Activated CD8-positive, alpha-beta memory T cell treated with anti-CD3 and anti-CD28 coated beads for 36 hours (primary cell): ENCODE measurements at regions not wholly inside any gene's neighbourhood (a gene's known extent, or its start where the extent isn't known, plus 50 kb on each side); places are given as distances from the start of the nearest gene placed in this dataset.

Source experiments
- CTCF ChIA-PET: fragments of 350-600 bp; sonication (Branson Sonifier 250); formaldehyde crosslinking; loops from one replicate; lab custom pipeline; 2021; ENCODE audit warnings: antibody characterized with exemption; lab: Charles Lee
- POLR2A ChIA-PET: fragments of 350-600 bp; sonication (Branson Sonifier 250); formaldehyde crosslinking; loops from one replicate; lab custom pipeline; 2021; ENCODE audit warnings: antibody characterized with exemption; lab: Charles Lee

DNA sequence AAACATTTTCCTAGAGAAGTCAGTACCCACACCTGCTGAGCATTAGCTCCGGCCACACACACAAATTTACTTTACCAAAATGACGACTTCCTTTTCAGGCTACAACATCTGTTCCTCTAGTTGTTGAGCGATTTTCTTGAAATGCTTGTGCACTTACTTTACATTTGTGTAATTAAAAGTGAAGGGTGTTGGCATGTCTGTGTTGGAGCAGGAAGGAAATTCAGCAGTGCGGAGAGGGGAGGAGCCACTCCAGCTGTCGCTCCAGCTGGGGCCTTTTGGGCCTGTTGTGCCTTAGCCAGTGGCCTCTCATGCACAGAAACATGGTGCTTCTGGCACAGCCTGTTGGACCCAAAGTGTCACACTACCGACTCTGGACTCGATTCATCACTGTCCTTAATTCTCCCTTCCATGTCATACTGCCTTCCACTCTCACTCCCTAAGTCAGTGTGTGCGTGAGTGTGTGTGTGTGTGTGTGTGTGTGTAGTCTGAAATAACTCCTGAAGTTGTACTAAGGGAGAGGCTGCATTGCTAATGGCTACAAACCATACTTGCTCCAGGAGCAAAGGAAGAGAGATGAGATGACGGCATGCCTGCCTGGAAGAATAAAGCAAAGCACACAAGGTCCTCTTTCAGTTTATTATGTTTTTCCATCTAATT, 191.8 kb upstream of the ARG1 start:
- POLR2A ChIA-PET: no interaction called here
- CTCF ChIA-PET: no interaction called here

DNA sequence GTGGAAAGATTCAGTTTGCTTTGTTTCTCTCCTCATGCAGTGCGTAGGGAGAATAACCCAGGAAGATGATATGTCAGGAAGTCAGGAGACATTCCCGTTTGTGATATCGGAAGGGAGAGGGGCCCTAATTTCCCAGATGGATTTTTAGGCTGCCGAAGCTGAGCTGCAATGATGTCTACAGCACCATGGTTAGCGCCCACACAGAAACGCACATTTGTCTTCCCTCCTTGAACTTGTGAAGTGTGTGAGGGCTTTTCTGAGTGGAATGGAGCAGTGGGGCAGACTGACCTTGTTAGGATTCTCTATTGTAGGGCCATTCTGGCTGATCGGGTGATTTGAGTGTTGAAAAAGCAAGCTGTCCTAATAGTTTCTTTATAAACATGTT, 191.3 kb upstream of the ARG1 start:
- POLR2A ChIA-PET: no interaction called here
- CTCF ChIA-PET: no interaction called here

DNA sequence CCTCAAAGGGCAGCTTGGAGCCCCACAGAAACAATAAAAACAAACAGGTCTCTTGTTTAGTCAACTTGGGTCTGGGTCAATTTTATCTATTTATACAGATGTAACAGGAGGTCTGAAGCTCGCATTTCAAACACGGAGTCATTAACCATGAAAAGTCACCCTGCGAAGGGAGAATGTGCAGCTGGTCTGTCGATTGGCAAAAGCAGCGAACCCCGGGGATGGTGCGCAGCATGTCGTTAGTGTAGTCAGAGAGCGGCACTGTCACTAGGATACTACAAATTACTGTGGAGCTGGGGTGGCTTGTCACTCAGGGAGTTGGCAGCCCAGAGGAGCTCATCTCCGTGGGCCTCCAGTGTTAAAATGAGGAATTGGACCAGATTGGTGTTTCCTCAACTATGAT, 190.4 kb upstream of the ARG1 start:
- ChIA-PET POLR2A (no interaction called here), CTCF (no interaction called here)

DNA sequence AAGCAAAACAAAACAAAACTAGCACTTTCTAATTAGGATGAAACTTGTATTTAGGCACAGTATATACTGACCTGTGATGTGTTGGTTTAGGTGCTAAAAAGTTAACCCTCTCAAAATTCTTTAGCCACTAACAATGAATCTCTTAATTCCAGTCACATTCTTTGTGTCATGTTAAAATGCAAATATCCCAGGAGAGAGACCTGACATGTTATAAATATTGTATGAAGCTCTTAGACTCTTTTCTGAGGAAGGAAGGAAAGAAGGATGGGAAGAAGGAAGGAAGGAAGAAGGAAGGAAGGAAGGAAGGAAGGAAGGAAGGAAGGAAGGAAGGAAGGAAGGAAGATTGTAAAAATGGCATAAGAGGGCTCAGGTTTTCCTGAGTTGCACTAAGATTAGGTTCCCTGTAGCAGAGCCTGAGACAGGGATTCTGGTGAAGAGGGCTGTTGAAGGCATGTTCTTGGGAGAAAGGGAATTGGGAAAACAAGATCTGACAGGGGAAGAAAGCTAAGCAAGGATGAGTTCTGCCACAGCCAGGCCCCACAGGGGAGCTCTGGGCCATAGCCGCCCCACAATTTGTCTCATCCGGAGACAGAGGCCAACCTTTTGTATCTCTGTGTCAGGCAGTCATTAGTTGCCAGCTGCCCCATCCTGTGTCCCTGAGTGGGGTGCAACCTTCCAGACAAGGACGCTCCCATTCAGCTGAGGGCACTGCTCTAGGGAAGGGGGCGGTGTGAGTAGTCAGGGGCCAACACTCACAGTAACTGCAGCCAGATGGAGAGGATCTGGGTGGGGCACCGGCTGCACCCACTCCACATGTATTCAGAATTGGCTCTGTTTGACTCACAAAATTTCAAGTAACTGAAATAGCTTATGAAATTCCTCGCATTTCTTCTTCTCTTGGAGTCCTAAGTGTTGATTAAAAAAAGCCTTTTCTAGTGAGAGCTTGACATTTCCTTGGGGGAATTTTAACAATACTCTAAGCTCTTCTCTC, 189.3 kb upstream of the ARG1 start:
- POLR2A ChIA-PET: no interaction called here
- CTCF ChIA-PET: no interaction called here

DNA sequence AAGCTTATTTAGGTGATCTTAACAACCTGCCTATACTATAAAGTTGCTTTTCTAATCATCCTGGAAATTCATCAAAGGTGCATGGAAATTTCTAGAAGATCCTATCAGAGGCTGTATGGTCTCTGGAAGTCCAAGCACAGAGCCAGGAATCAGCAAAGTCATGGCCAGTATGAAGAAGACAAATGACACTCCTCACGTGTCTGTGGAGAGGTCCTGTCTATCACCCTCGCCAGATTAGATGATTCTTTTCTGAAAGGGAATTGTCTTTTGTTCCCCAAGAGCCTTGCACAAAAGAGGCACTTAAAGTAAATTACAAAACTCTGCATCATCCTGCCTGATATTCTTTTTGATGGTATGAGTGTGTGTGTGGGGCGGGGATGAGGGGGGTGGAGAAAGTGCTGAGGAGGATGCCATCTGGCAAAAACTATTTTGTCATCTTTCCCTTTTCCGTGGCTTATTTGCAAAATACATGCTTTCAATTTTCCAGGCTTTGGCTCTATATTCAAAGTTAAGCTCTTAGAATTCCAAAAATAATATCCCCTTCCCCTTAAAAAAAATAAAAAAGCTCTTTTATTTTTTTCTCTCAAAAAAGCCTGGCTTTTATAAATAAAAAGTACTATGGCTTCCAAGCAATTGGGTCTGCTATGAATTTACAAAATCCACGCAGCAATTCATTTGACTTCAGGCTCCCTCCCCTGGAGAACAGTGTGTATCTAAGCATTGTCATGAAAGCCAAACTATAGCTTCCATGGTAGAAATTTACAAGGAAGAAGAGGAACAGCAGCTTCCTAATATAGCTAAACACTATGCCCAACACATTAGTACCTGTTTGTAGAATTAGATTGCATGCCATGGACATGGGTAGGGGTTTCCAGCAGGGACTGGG, 185.2 kb upstream of the ARG1 start:
- ChIA-PET CTCF (no interaction called here), POLR2A (no interaction called here)

DNA sequence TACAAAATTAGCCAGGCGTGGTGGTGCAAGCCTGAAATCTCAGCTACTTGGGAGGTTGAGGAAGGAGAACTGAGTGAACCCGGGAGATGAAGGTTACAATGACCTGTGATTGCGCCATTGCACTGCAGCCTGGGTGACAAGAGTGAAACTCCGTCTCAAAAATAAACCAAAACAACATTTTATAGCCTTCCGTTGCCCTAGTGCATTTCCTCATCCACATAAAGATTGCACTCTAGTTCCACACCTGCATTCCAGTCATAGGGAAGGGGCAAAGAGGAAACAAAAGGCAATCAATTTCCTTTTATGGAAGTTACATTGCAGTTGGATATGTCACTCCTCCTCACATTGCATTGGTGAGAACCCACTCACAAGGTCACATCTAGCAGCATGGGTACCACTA, 182.7 kb upstream of the ARG1 start:
- CTCF ChIA-PET: no interaction called here
- POLR2A ChIA-PET: no interaction called here

DNA sequence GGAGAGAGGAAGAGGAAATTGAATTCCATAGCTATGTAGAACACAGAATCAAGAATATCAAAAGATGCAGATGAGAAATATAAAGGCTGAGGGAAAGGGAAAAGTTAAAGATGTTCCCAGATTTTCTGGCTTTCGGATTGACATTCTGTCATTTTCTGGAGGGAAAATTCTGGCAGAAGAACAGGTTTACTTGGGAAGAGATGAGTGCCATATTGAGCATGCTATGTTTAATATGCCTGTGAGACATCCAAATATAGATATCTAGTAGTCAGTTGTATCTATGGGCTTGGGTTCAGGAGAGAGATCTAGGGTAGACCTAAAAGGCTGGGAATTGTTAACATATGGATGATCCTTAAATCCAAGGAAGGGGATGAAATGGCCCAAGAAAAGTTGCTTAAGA, 181.9 kb upstream of the ARG1 start:
- ChIA-PET CTCF (no interaction called here), POLR2A (no interaction called here)

DNA sequence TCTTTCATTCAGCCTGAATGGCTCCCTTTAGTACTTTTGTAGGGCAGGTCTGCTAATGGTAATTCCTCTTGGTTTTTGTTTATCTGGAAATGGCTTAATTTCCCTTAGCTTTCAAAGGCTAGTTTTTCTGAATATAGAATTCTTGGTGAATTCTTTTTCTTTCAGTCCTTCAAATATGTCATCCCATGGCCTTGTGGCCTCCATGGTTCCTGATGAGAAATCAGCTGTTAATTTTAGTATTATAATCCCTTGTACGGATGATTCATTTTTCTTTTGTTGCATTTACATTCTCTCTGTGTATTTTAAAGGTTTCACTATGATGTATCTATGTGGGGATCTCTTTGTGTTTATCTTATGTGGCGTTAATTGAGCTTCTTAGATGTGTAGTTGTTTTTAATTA, 179.6 kb upstream of the ARG1 start:
- CTCF ChIA-PET: no interaction called here
- POLR2A ChIA-PET: no interaction called here

DNA sequence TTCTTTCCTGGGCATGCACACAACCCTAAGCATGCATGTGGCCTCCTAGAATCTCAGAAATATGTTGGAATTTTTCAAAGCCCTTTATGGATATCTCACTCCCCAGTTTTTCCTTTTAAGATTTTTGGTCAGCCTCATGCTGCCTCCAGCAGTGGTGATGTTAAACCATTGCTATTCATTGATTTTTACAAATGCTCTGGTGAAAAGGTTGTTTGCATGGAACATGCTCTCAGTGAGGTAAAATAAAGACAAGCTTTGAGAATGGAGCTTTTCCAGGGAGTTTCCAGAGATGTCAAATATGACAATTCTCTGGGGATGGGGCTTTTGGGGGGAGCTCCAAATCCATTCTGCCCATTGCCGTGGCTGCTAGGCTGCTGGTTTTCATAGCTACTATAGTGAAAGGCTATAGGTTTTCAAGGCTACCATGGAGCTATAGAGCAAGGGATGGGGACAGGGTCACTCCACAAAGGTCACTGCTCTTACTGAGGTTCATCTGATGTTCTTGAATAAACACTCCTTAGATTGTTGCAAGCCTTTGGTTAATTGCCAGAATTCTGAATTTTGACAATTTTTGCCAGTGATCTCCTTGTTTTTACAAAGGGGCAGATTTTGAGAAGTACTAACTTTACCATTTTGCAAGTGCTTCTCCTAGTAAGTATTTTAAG, 178.1 kb upstream of the ARG1 start:
- ChIA-PET POLR2A (no interaction called here), CTCF (no interaction called here)

DNA sequence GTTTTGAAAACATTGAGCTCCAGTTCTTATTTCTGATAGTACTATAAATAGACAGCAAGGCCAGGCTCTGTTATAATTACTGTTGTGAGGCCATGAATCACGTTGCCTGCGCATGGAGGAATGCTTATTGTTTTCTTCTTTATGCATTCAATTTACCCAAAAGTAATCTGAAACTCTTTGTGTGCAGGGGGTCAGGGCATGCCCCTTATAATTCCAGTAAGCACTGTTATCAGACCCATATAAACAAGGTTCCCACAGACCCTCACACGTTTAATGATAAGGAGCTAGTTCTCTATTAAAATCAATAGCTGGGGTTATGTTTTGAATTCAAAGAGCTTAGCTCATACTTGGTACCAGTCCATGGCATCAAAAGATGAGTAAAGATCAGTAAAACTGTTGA, 174.8 kb upstream of the ARG1 start:
- ChIA-PET POLR2A (no interaction called here), CTCF (no interaction called here)

DNA sequence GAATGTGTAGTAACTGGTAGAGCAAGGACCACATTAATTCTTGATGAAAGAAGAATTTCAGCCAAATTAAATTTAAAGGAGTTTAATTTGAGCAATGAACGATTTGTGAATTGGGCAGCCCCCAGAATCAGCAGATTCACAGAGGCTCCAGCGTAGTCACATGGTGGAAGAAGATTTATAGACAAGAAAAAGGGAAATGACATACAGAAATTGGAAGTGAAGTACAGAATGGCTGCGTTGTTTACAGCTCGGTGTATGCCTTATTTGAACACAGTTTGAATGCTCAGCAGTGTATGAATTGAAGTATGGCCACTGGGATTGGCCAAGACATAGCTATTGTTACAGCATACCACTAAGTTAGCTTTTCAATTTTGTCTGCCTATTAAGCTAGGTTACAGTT, 173.6 kb upstream of the ARG1 start:
- POLR2A ChIA-PET: no interaction called here

DNA sequence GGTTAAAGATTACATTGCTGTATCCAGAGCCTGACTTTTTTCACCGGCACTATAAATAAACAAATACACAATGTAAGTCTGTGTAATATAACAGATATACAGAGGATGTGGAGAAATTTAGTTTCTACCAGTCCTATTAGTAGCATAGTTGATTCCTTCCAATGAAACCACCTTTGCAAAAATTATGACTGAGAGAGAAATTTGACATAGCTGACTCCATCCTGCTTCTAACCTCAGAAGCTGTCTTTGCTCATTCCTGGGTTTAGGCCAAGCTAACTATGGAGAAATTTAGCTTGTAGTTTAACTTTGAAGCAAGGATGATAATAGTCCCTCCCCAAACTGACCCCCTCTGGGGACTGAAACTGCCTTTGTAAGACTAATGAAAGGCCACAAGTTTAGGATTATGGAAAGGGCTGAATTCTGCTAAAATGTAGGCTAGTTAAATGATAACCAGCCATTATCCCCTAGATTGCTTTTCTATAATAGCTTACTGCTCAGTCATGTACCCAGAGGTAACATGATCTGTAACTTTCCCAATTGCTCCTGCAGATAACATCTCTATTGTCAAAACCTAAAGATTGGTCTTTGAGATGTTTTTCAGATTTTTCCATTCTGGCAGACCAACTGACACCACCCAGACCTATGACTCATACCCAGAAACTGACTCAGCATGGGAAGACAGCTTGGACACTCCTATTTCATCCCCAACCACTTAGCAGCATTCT, 172.8 kb upstream of the ARG1 start:
- ChIA-PET POLR2A (no interaction called here), CTCF (no interaction called here)

More for the DNA sequence above, 173.6 kb upstream of the ARG1 start:
- CTCF ChIA-PET: no interaction called here

DNA sequence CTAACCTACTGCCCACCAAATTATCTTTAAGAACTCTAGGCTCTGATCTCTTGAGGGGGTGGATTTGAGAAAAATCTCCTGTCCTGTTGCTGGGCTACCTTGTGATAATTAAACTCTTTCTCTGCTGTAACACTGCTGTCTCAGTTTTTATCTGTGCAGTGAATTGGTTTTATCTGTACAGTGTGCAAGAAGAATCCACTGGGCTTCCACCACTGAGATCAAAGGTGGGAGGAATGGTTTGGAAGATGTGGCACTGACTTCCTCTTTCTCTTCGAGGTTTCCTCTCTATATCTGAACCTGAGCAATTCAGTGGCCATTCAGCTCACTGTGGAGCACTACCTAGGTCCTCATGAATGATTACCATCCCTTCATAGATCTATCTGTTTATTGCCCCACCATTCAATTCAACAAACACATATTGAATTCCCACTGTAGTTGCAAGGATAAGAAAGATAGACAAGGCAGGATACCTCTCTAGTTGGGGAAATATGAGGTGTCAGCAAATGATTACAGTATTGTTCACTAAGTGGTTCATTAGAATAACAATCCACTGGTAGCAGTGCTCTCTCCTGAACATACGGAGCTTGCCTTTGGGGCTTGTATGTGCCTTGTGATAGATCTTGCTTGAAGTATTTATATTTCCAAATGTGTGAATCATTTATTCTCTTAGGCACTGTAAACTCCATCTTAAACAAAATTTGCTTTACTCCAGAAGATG, 172.1 kb upstream of the ARG1 start:
- CTCF ChIA-PET: no interaction called here
- POLR2A ChIA-PET: no interaction called here

DNA sequence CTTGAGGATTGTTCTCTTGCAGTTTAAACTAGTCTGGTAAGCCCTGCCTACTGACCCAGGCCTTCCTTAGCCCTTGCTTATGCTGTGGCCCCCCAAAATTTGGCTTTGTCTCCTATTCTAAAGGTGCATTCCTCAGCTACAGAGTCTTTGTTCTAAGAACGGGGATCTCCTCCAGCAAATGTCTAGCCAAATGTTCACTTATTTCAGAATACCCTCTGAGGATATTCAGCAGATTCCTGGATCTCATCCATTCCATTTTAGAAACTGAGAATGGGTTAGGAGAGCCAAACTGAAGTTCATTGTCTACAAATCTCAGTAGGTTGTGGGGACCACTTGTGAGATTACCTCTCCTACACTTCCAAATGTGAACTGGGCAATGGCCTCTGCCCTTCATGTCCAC, 164.2 kb upstream of the ARG1 start:
- ChIA-PET CTCF (no interaction called here), POLR2A (no interaction called here)

DNA sequence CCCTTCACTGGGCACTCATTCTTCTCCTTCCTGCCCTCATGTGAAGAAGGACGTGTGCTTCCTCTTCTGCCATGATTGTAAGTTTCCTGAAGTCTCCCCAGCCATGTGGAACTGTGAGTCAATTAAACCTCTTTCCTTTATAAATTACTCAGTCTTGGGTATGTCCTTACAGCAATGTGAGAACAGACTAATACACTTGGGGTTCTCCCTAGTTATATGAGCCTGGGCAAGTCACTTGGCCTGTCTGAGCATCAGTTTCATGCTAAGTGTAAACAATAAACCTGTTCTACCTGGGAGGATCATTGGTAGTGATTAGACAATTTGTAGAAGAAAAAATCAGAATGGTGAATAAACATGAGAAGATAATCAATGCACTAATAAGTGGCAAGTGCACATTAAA, 162.2 kb upstream of the ARG1 start:
- ChIA-PET CTCF (no interaction called here), POLR2A (no interaction called here)

DNA sequence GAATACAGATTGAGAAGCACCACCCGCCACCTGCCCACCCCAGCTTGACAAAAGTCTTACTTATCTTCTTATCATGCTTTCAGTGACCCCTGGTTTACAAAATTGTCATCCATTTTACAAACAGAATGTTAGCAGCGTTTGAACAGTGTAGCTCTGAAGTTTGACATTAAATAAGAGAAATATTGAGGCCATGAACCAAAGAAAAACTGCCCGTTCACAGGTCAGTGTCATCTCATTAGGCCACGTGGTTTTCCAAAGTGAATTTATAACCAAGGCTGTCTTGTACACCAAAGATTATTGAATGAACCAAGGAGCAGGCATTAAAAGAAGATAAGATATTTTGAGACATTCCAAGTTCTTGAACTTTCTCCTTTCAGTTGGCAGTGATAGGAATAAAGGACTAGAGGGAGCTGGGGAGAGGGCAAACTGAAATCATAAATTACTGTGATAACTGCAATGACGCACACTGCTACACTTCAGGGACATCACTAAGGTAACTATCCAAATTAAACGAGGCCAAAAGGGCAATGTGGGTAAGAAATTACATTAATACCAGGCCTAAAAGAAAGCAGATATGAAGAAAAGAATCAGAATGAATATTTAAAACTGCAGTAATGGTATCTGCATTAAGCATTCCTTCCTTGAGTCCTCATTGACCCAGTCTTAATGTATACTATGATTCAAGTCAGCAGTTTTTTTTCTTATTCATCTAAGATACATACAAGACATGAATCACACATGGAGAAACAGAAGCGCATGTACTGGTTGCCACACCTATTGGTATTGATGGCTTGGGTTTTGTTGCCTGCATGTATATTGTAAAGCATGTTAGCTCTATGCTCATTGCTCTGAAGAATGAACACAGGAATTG, 159.8 kb upstream of the ARG1 start:
- ChIA-PET POLR2A (no interaction called here), CTCF (no interaction called here)

DNA sequence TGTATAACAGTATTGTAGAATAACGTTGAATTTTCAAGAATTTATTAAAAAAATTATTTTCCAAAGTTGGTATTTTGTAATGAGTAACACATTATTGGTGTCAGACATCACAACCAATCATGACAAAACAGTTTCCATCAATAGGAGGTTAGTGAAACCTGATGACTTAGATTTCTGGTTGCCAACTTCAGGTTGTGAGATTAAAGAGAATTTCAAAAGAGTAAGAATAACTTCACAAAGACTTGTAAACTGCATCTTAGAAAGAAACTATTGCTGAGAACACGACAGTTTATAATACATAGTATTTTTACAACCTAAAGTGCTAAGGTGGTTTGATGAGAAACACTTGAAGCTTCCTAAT, 159.2 kb upstream of the ARG1 start:
- ChIA-PET CTCF (no interaction called here), POLR2A (no interaction called here)

DNA sequence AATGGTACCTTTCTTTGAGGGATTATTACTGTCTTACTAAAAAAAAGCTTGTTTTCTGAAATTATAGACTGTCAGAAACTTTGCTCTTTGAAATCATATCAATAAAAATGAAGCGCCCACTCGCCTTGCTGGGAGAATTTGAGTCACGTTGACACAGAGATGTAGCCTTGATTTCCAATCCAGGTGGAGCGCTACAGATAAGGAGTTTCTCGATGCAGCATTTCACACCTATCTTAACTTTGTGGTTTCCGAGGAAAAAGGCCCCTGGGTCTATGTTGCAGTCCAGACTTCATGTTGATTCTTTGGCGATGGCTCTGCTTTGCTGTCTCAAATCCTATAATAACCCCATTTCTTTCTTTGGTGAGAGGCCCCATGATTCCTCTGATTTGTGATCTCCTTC, 158.1 kb upstream of the ARG1 start:
- CTCF ChIA-PET: no interaction called here
- POLR2A ChIA-PET: no interaction called here
